ENCODE measurements at regions not wholly inside any gene's neighbourhood (a gene's known extent, or its start where the extent isn't known, plus 50 kb on each side); places are given as distances from the start of the nearest gene placed in this dataset.

DNA sequence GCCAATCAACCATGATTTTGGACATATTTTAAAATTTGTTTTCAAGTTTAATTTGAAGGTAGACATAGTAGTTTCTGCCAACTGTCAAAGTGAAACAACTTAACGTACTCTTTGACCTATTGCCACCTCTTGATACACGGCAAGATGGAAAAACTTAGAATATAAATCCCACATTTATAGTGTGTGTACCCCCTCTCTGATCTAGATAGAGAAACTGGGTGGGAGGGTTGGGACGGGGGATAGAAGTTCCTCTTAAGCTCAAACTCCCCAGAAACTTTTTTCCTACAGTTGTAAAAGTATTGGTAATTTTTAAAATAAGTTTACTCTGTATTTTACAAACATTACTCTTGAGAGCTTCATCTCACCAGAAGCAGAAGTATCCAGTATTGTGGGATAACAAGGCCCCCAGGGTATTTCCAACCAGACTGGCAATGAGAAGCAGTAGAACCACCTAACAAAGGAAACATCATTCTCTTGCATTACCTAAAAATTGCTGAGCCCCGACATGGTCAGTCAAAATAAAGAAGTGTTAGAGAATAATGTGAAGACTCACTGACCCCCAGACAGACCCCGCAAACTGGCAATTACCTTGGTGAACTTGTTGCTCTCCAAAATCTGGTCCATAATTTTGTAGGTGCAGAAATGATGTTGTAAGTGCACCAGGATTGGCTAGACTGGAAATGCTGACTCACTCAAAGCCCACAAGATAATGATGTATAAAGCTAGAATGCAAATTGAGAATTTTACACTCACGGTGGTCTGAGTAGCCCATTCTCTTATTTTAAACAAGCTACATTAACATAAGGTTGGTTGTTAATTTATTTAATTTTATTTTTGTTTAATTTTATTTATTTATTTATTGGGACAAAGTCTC lies 74.7 kb upstream of the TNFAIP3 start:
- Histone ChIP-seq H3K4me1 (ENCODE audit: control insufficient read depth in 1 of 2, insufficient read depth in 2 of 2, low read length in 2 of 2) (peaks cover 0 to 7% of the 10 kb centered on the region in 2 donors), H3K9me3 (ENCODE audit: control insufficient read depth in 1 of 2, low read length in 2 of 2) (no peaks in the 10 kb centered on the region), H3K4me3 (ENCODE audit: low read depth in 1 of 2, low read length in 2 of 2) (no peak overlapping the region), H3K27ac (ENCODE audit: low read length) (no peak overlapping the region), H3K27me3 (ENCODE audit: low read depth, low read length) (no peaks in the 10 kb centered on the region), H3K36me3 (ENCODE audit: control insufficient read depth in 1 of 2, insufficient read depth in 2 of 2, low read length in 2 of 2) (no peaks in the 10 kb centered on the region)

DNA sequence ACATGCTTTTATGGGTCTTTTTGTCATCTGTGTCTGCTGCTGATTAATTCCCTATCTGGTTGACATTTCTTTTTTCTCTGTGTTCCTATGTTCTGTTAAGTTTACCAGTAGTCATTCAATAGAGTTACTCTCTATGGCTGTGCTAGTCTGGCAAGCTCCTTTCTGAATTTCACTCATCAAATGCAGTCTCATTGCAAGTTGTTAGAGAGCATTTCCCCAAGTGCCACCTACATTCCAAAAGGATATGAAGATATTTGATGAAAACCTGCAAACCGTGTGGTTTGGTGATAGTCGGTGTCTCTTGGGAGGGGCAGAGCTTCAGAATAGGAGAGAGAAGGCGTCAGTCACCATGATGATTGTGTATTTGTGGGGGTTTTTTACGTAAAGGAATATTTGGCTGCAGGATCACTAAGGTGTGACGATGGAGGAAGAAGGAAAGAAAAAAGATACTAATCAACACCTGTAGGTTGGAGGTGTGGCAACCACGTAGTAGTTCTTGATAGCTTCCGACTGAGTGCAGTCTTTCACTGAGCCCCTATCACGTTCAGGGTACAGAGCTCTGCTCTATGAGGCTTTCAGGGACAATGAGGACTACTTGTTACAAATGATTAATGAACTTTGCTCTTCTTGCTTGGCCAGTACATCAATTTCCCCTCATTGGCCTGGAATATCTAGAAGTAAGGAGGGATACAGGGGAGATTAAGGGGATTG lies 73.1 kb upstream of the TNFAIP3 start:
- peaks cover 0 to 7% of the 10 kb centered on the region in 2 donors for H3K4me1 ChIP-seq (ENCODE audit: control insufficient read depth in 1 of 2, insufficient read depth in 2 of 2, low read length in 2 of 2)
- no peak overlapping the region for H3K4me3 ChIP-seq (ENCODE audit: low read depth in 1 of 2, low read length in 2 of 2)
- H3K9me3 ChIP-seq (ENCODE audit: control insufficient read depth in 1 of 2, low read length in 2 of 2), result no peaks in the 10 kb centered on the region
- H3K36me3 ChIP-seq (ENCODE audit: control insufficient read depth in 1 of 2, insufficient read depth in 2 of 2, low read length in 2 of 2), result no peaks in the 10 kb centered on the region
- no peaks in the 10 kb centered on the region for H3K27me3 ChIP-seq (ENCODE audit: low read depth, low read length)
- H3K27ac ChIP-seq (ENCODE audit: low read length), result no peak overlapping the region

DNA sequence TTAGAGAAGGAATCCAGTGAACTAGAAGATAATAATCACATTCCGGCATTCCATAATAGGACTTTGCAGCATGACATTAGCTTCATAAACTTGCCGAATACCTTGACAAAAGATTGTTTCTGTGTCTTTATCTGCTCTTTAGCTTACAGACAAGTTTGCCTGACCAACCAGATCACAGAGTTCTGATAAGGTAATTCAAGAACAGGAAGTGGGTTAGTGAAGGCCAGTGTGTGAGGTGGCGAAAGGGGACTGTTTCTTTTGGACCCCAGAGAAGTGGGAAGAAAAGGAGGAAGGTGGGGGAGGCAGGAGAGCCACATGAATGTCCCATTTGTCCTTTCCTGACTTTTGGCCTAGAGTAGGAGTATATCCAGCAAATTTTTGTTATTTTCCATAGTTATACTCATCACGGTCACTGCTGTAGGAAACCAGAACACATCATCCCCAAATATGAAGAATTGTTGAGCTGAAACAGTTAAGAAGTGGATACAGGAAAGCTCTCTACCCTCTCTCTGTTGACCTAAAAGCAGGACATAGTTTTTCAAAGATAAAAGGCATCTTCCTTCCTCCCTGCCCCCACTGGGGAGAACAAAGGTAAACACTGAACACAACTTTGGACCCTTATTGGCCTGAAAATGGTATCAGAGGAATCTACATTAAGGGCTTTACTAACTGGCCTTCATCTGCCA lies 72.4 kb upstream of the TNFAIP3 start:
- Histone ChIP-seq H3K27ac (ENCODE audit: low read length) (no peak overlapping the region), H3K4me3 (ENCODE audit: low read depth in 1 of 2, low read length in 2 of 2) (no peak overlapping the region), H3K9me3 (ENCODE audit: control insufficient read depth in 1 of 2, low read length in 2 of 2) (no peaks in the 10 kb centered on the region), H3K36me3 (ENCODE audit: control insufficient read depth in 1 of 2, insufficient read depth in 2 of 2, low read length in 2 of 2) (no peaks in the 10 kb centered on the region), H3K4me1 (ENCODE audit: control insufficient read depth in 1 of 2, insufficient read depth in 2 of 2, low read length in 2 of 2) (peaks cover 0 to 8% of the 10 kb centered on the region in 2 donors), H3K27me3 (ENCODE audit: low read depth, low read length) (no peaks in the 10 kb centered on the region)

DNA sequence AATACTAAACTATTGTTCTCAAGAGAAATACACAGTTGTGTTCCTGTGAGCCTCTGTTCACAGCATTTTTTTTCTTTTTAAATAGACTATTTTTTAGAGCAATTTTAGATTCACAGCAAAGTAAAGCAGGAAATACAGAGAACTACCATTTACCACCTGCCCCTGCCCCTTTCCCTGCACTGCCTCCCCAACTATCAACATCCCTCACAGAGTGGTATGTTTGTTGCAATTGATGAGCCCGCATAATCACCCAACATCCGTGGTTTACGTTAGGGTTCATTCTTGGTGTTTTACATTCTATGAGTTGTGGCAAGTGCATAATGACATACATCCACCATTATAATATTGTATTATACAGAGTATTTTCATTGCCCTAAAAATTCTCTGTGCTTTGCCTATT lies 71.6 kb upstream of the TNFAIP3 start:
- no peak overlapping the region for H3K27ac ChIP-seq (ENCODE audit: low read length)
- no peaks in the 10 kb centered on the region for H3K9me3 ChIP-seq (ENCODE audit: control insufficient read depth in 1 of 2, low read length in 2 of 2)
- no peak overlapping the region for H3K4me3 ChIP-seq (ENCODE audit: low read depth in 1 of 2, low read length in 2 of 2)
- H3K36me3 ChIP-seq (ENCODE audit: control insufficient read depth in 1 of 2, insufficient read depth in 2 of 2, low read length in 2 of 2), result no peaks in the 10 kb centered on the region
- no peaks in the 10 kb centered on the region for H3K27me3 ChIP-seq (ENCODE audit: low read depth, low read length)
- peaks cover 0 to 10% of the 10 kb centered on the region in 2 donors for H3K4me1 ChIP-seq (ENCODE audit: control insufficient read depth in 1 of 2, insufficient read depth in 2 of 2, low read length in 2 of 2)

DNA sequence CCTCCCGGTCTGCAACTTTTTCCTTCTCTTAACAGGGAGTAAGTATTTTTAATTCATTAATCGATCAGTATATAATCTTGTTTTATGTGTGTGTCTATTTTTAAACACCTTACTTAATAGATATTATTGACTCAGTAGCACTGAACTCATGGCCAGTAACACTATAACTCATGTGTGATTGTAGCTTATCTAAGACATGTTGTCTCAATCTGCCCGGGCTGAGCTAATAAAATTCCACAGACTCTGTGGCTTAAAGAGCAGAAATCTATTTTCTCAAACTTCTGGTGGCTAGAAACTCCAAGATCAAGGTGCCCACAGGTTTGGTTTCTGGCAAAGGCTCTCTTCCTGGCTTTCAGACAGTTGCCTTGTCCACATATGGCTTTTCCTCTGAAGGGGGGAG lies 68.8 kb upstream of the TNFAIP3 start:
- H3K4me3 ChIP-seq (ENCODE audit: low read depth in 1 of 2, low read length in 2 of 2), result no peak overlapping the region
- no peaks in the 10 kb centered on the region for H3K36me3 ChIP-seq (ENCODE audit: control insufficient read depth in 1 of 2, insufficient read depth in 2 of 2, low read length in 2 of 2)
- no peaks in the 10 kb centered on the region for H3K9me3 ChIP-seq (ENCODE audit: control insufficient read depth in 1 of 2, low read length in 2 of 2)
- peaks cover 0 to 3% of the 10 kb centered on the region in 2 donors for H3K4me1 ChIP-seq (ENCODE audit: control insufficient read depth in 1 of 2, insufficient read depth in 2 of 2, low read length in 2 of 2)
- no peak overlapping the region for H3K27ac ChIP-seq (ENCODE audit: low read length)
- no peaks in the 10 kb centered on the region for H3K27me3 ChIP-seq (ENCODE audit: low read depth, low read length)

DNA sequence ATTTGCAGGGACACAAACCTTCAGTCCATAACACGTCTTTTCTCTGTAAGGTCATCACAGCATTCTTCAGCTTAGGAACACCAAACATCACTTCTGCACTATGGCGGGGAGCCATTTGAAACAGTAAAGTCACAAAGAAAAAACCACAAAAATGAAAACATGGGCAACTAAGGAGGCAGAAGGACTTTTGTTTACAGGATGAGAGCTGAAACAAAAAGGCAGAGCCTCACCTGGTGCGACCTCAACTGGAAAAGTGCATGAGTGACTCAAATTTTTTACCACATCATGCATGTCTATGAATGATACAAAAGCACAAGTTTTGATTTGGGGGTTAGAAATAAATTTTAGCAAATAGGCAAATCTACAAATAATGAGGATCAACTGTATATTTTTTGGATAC lies 68.2 kb upstream of the TNFAIP3 start:
- Histone ChIP-seq H3K36me3 (ENCODE audit: control insufficient read depth in 1 of 2, insufficient read depth in 2 of 2, low read length in 2 of 2) (no peaks in the 10 kb centered on the region), H3K4me1 (ENCODE audit: control insufficient read depth in 1 of 2, insufficient read depth in 2 of 2, low read length in 2 of 2) (peaks cover 0 to 3% of the 10 kb centered on the region in 2 donors), H3K27ac (ENCODE audit: low read length) (no peak overlapping the region)

DNA sequence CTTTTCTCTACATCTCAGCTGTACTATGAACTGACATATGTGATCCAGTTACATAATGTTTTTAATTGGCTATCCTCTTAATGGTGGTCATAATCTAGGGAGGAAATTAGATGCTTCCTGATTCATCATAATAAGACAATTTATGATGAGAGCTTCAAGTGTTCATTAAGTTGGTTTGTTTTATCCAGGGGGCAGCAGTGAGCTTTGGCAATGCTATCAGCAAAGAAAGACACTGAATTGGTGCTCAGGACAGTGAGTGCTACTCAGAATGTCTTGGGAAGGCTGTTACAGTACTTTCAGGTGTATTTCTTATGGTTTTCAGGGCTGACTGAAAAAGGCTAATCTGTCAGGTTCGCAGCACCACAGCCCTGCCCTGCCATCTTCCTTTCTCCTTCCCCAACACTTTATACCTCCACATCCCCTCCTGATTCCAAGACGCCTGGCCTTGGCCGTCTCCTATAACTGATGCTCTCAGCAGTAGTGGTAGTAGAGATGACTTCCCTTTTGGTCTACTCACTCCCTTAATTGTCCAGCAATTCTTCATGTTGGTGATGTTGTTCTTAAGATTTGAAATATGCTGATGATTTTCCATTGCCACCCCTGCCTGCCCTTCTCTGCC lies 67.0 kb upstream of the TNFAIP3 start:
- Histone ChIP-seq H3K27ac (ENCODE audit: low read length) (no peak overlapping the region), H3K4me3 (ENCODE audit: low read depth in 1 of 2, low read length in 2 of 2) (no peak overlapping the region), H3K27me3 (ENCODE audit: low read depth, low read length) (no peaks in the 10 kb centered on the region), H3K9me3 (ENCODE audit: control insufficient read depth in 1 of 2, low read length in 2 of 2) (no peaks in the 10 kb centered on the region), H3K36me3 (ENCODE audit: control insufficient read depth in 1 of 2, insufficient read depth in 2 of 2, low read length in 2 of 2) (no peaks in the 10 kb centered on the region), H3K4me1 (ENCODE audit: control insufficient read depth in 1 of 2, insufficient read depth in 2 of 2, low read length in 2 of 2) (peaks cover 0 to 3% of the 10 kb centered on the region in 2 donors)

More for the DNA sequence above, 68.2 kb upstream of the TNFAIP3 start:
- H3K9me3 ChIP-seq (ENCODE audit: control insufficient read depth in 1 of 2, low read length in 2 of 2), result no peaks in the 10 kb centered on the region
- H3K4me3 ChIP-seq (ENCODE audit: low read depth in 1 of 2, low read length in 2 of 2), result no peak overlapping the region
- H3K27me3 ChIP-seq (ENCODE audit: low read depth, low read length), result no peaks in the 10 kb centered on the region

DNA sequence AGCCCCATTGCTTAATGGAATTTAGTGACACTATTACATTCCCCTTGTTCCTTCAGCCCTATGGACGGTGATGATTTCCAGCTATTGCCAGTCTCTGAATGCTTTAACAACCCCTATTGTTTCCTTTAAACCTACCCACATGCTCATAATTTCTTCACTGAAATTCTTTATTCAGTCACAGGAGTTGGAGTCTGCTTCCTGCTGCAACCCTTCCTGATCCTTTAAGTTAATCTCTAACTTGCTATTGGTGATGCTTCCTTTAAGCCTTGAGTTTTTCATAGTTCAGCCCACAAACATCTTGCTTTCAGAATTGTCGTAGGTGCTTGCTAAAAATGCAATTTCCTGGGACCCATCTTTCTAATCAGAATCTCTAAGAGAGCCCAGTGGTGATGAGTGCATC lies 66.3 kb upstream of the TNFAIP3 start:
- Histone ChIP-seq H3K36me3 (ENCODE audit: control insufficient read depth in 1 of 2, insufficient read depth in 2 of 2, low read length in 2 of 2) (no peaks in the 10 kb centered on the region), H3K4me1 (ENCODE audit: control insufficient read depth in 1 of 2, insufficient read depth in 2 of 2, low read length in 2 of 2) (peaks cover 3 to 7% of the 10 kb centered on the region in 2 donors), H3K27ac (ENCODE audit: low read length) (no peak overlapping the region), H3K4me3 (ENCODE audit: low read depth in 1 of 2, low read length in 2 of 2) (no peak overlapping the region), H3K9me3 (ENCODE audit: control insufficient read depth in 1 of 2, low read length in 2 of 2) (no peaks in the 10 kb centered on the region), H3K27me3 (ENCODE audit: low read depth, low read length) (no peaks in the 10 kb centered on the region)

DNA sequence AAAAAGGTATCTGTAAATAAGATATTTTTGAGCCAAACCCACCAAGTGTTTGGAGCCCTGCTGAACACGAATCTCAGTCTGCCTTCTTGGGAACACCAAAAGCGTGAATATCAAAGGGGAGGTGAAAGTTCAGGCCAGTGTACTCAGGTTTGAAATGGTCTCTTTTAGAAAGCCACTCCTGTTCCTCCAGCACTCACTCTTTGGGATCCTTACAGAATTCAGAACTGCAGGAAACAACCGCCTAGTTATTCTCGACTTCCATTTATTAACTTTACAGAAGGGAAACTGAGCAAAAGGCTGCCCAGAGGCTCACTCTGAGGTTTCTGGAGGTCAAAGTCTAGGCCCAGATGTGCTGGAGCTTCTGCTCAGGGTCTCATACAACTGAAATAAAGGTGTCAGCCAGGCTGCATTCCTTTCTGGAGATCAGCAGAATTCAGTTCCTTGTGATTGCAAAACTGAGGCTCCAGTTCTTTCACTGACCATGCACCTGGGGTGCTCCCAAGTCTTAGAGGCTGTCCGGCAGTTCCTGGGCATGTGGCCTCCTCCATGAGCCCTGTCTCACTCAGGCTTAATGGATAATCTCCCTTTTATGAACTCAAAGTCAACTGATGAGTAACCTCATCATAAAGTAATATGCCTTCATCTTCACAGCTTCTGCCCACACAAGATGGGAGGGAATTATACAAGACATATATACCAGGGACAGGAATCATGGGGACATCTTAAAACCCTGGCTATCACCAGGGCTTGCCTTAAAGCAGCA lies 65.5 kb upstream of the TNFAIP3 start:
- no peak overlapping the region for H3K27ac ChIP-seq (ENCODE audit: low read length)
- H3K4me1 ChIP-seq (ENCODE audit: control insufficient read depth in 1 of 2, insufficient read depth in 2 of 2, low read length in 2 of 2), result peaks cover 3 to 7% of the 10 kb centered on the region in 2 donors
- H3K4me3 ChIP-seq (ENCODE audit: low read depth in 1 of 2, low read length in 2 of 2), result no peak overlapping the region
- no peaks in the 10 kb centered on the region for H3K9me3 ChIP-seq (ENCODE audit: control insufficient read depth in 1 of 2, low read length in 2 of 2)
- H3K27me3 ChIP-seq (ENCODE audit: low read depth, low read length), result no peaks in the 10 kb centered on the region
- no peaks in the 10 kb centered on the region for H3K36me3 ChIP-seq (ENCODE audit: control insufficient read depth in 1 of 2, insufficient read depth in 2 of 2, low read length in 2 of 2)

DNA sequence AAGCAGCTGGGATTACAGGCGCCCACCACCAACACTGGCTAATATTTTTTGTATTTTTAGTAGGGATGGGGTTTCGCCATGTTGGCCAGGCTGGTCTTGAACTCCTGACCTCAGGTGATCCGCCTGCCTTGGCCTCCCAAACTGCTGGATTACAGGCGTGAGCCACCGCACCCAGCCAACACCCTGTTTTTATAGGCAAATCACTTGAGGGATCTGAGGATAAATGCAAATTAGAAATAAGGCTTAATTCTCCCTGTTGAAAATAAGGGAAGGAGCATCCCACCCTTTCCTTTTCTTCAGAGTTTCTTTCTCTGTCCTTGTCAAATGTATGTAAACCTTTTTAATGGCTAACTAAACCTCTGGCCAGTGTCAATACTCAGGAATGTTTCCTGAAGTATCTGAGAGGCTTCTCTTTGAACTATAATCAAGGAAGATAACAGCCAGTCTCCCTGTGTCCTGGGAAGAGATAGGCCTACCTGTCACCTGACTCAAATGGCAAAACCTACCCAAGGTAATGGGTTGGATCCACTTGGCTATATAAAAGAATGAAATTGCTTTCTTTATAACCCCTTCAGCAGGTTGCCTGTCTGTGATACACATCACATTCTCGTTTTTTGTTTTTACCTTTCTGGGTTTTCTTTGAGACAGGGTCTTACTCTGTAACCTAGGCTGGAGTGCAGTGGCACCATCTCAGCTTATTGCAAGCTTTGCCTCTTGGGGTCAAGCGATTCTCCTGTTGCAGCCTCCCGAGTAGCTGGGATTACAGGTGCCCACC lies 64.5 kb upstream of the TNFAIP3 start:
- Histone ChIP-seq H3K27ac (ENCODE audit: low read length) (no peak overlapping the region), H3K4me3 (ENCODE audit: low read depth in 1 of 2, low read length in 2 of 2) (no peak overlapping the region), H3K4me1 (ENCODE audit: control insufficient read depth in 1 of 2, insufficient read depth in 2 of 2, low read length in 2 of 2) (peaks cover 3 to 7% of the 10 kb centered on the region in 2 donors), H3K36me3 (ENCODE audit: control insufficient read depth in 1 of 2, insufficient read depth in 2 of 2, low read length in 2 of 2) (no peaks in the 10 kb centered on the region), H3K9me3 (ENCODE audit: control insufficient read depth in 1 of 2, low read length in 2 of 2) (no peaks in the 10 kb centered on the region), H3K27me3 (ENCODE audit: low read depth, low read length) (no peaks in the 10 kb centered on the region)

Measured in muscle layer of duodenum (tissue), 2 donors.